Epithelial cell of proximal tubule (primary cell): ENCODE measurements at regions not wholly inside any gene's neighbourhood (a gene's known extent, or its start where the extent isn't known, plus 50 kb on each side); places are given as distances from the start of the nearest gene placed in this dataset.

ENCODE experiments used
- DNase-seq: peaks from one replicate; pipeline ENCODE4 v3.0.0-alpha.2; 2011; ENCODE audit warnings: low read depth
- H3K4me3 ChIP-seq: 2 replicates; pipeline ENCODE4 v1.5.1; 2011; ENCODE audit warnings: low read depth, mild to moderate bottlenecking, low read length
- CTCF ChIP-seq: conservative IDR thresholded peaks from 2 replicates; pipeline ENCODE4 v1.5.1; 2012; ENCODE audit warnings: low read depth, mild to moderate bottlenecking, low read length

GRCh38 chr17:72397223-72397667 lies 276.4 kb downstream of the SOX9 start:
- no peak for TF ChIP-seq CTCF
- no peak for DNase-seq
- H3K4me3 ChIP-seq = no peak overlapping the region

- TF ChIP-seq CTCF = no peak
- DNase-seq = no peak
- no peak overlapping the region for H3K4me3 ChIP-seq
Observed at GRCh38 chr17:72397687-72398086, 276.9 kb downstream of the SOX9 start.

- no peak overlapping the region for H3K4me3 ChIP-seq
- DNase-seq = no peak
- no peak for TF ChIP-seq CTCF
Observed at GRCh38 chr17:72399023-72399607, 278.3 kb downstream of the SOX9 start.

- H3K4me3 ChIP-seq = no peak overlapping the region
- TF ChIP-seq CTCF = no peak
- no peak for DNase-seq
Observed at GRCh38 chr17:72399608-72400487, 279.0 kb downstream of the SOX9 start.

- DNase-seq = no peak
- no peak overlapping the region for H3K4me3 ChIP-seq
- no peak for TF ChIP-seq CTCF
Observed at GRCh38 chr17:72400488-72400827, 279.6 kb downstream of the SOX9 start.

- no peak for DNase-seq
- no peak overlapping the region for H3K4me3 ChIP-seq
- no peak for TF ChIP-seq CTCF
Observed at GRCh38 chr17:72400863-72401262, 280.0 kb downstream of the SOX9 start.
